Lung (tissue), 11 donors: ENCODE measurements at regions not wholly inside any gene's neighbourhood (a gene's known extent, or its start where the extent isn't known, plus 50 kb on each side); places are given as distances from the start of the nearest gene placed in this dataset.

Experiments
- ATAC-seq: fragments of 200-7000 bp; cut with Tn5 transposase; one replicate; pipeline ENCODE4 v1.9.1; 2020; ENCODE audit warnings: moderate number of reproducible peaks; ENCODE audit not compliant: insufficient read depth, low FRiP score
- DNase-seq, 3 donors: peaks; one replicate each; pipeline ENCODE4 v3.0.0-alpha.2; 2013 to 2017
- H3K27ac ChIP-seq, 2 donors: one replicate each; pipeline ENCODE4 v1.5.1; 2013; ENCODE audit warnings: mild to moderate bottlenecking in 2 of 2, moderate library complexity in 2 of 2, control low read depth in 1 of 2, inconsistent platforms in 1 of 2, low read depth in 1 of 2, low read length in 1 of 2
- H3K27me3 ChIP-seq, 3 donors: one replicate each; pipeline ENCODE4 v1.5.1; 2013; ENCODE audit warnings: low read length in 2 of 3; ENCODE audit not compliant: control insufficient read depth in 3 of 3, insufficient read depth in 3 of 3
- H3K36me3 ChIP-seq, 4 donors: one replicate each; pipeline ENCODE4 v1.5.1; 2013; ENCODE audit warnings: low read length in 4 of 4, mild to moderate bottlenecking in 1 of 4, moderate library complexity in 1 of 4; ENCODE audit not compliant: control insufficient read depth in 4 of 4, insufficient read depth in 4 of 4
- H3K4me1 ChIP-seq, 5 donors: one replicate each; pipeline ENCODE4 v1.5.1; 2013; ENCODE audit warnings: low read length in 5 of 5, mild to moderate bottlenecking in 2 of 5, moderate library complexity in 1 of 5; ENCODE audit not compliant: control insufficient read depth in 5 of 5, insufficient read depth in 5 of 5
- H3K4me3 ChIP-seq: one replicate; pipeline ENCODE4 v1.5.1; 2013; ENCODE audit warnings: mild to moderate bottlenecking, control low read depth, moderate library complexity
- H3K9ac ChIP-seq, 2 donors: one replicate each; pipeline ENCODE4 v1.5.1; 2013; ENCODE audit warnings: low read length in 2 of 2, control low read depth in 1 of 2; ENCODE audit not compliant: insufficient read depth in 1 of 2
- H3K9me3 ChIP-seq, 4 donors: one replicate each; pipeline ENCODE4 v1.5.1; 2013; ENCODE audit warnings: low read length in 3 of 4, mild to moderate bottlenecking in 1 of 4, moderate library complexity in 1 of 4; ENCODE audit not compliant: control insufficient read depth in 4 of 4, insufficient read depth in 3 of 4
- WGBS, 2 donors: extraction: QIAGEN DNeasy Blood & Tissue Kit; methylation state at CpG; one replicate each; pipeline ENCODE4 v1.1.7; 2013; 5-methylcytosine and 5-hydroxymethylcytosine counted together
- TF ChIP-seq, protein P1 (sequence below): IDR thresholded peaks from 2 replicates; pipeline ENCODE4 v1.5.1; 2012; ENCODE audit warnings: mild to moderate bottlenecking; ENCODE audit errors: control extremely low read depth, extremely low read depth
- donor health status: control.
- donor health status: control.
- donor health status: Bipolar disorder and iron deficiency.
- donor health status: healthy.
- donor health status: DM: yes; HTN: yes; CAD: no.

GRCh38 chr7:142412551-142413193 lies 154.8 kb upstream of the PRSS58 start:
- Histone ChIP-seq H3K9ac (no peak overlapping the region), H3K9me3 (no peaks in the 10 kb centered on the region), H3K27me3 (no peaks in the 10 kb centered on the region), H3K36me3 (no peaks in the 10 kb centered on the region), H3K27ac (no peak overlapping the region), H3K4me1 (no peaks in the 10 kb centered on the region), H3K4me3 (no peak overlapping the region)
- DNase-seq (peak in 1 of 3 donors; percentile 11), ATAC-seq (no peak)
- WGBS, 2 donors: 59 to 75% methylated on average over 2 of the region's 2 CpGs
- TF ChIP-seq, protein P1, sequence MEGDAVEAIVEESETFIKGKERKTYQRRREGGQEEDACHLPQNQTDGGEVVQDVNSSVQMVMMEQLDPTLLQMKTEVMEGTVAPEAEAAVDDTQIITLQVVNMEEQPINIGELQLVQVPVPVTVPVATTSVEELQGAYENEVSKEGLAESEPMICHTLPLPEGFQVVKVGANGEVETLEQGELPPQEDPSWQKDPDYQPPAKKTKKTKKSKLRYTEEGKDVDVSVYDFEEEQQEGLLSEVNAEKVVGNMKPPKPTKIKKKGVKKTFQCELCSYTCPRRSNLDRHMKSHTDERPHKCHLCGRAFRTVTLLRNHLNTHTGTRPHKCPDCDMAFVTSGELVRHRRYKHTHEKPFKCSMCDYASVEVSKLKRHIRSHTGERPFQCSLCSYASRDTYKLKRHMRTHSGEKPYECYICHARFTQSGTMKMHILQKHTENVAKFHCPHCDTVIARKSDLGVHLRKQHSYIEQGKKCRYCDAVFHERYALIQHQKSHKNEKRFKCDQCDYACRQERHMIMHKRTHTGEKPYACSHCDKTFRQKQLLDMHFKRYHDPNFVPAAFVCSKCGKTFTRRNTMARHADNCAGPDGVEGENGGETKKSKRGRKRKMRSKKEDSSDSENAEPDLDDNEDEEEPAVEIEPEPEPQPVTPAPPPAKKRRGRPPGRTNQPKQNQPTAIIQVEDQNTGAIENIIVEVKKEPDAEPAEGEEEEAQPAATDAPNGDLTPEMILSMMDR: peak; percentile 21

GRCh38 chr7:142409471-142409870 lies 151.6 kb upstream of the PRSS58 start:
- H3K27me3 ChIP-seq: no peaks in the 10 kb centered on the region
- ATAC-seq (no peak), DNase-seq (no peak)
- no peak overlapping the region for H3K27ac ChIP-seq
- no peaks in the 10 kb centered on the region for H3K36me3 ChIP-seq
- TF ChIP-seq, protein P1: no peak
- no peaks in the 10 kb centered on the region for H3K4me1 ChIP-seq
- no peak overlapping the region for H3K4me3 ChIP-seq
- no peak overlapping the region for H3K9ac ChIP-seq
- no peaks in the 10 kb centered on the region for H3K9me3 ChIP-seq

GRCh38 chr7:142408794-142409193 lies 150.9 kb upstream of the PRSS58 start:
- Histone ChIP-seq H3K36me3 (no peaks in the 10 kb centered on the region), H3K27me3 (no peaks in the 10 kb centered on the region), H3K27ac (no peak overlapping the region), H3K9ac (no peak overlapping the region), H3K4me3 (no peak overlapping the region), H3K4me1 (no peaks in the 10 kb centered on the region), H3K9me3 (no peaks in the 10 kb centered on the region)
- DNase-seq (no peak), ATAC-seq (no peak)
- TF ChIP-seq, protein P1: no peak
